GM23338 (cell line): ENCODE measurements at regions not wholly inside any gene's neighbourhood (a gene's known extent, or its start where the extent isn't known, plus 50 kb on each side); places are given as distances from the start of the nearest gene placed in this dataset.

ENCODE experiments used
- ATAC-seq: fragments of 200-7000 bp; cut with Tn5 transposase; 3 replicates; pipeline ENCODE4 v1.9.1; 2020
- DNase-seq: peaks from one replicate; pipeline ENCODE4 v3.0.0-alpha.2; 2015; ENCODE audit warnings: low spot score
- H2AFZ ChIP-seq: fragments of 200-600 bp; sonication (generic); 2 replicates; pipeline ENCODE4 v1.8.0; 2016; ENCODE audit warnings: antibody characterized with exemption, mild to moderate bottlenecking, moderate library complexity
- H3F3A ChIP-seq: fragments of 200-600 bp; sonication (generic); replicated peaks from 2 replicates; pipeline ENCODE4 v1.8.0; 2017; ENCODE audit warnings: antibody characterized with exemption, mixed run types, low read depth
- H3K27ac ChIP-seq: fragments of 200-600 bp; sonication (generic); 2 replicates; pipeline ENCODE4 v1.6.1; 2016; ENCODE audit warnings: low read depth
- H3K27me3 ChIP-seq: fragments of 200-600 bp; sonication (generic); 2 replicates; pipeline ENCODE4 v1.8.0; 2016; ENCODE audit warnings: mild to moderate bottlenecking, mixed run types, moderate library complexity; ENCODE audit not compliant: insufficient read depth
- H3K36me3 ChIP-seq: fragments of 200-600 bp; sonication (generic); 2 replicates; pipeline ENCODE4 v1.8.0; 2016; ENCODE audit warnings: mild to moderate bottlenecking; ENCODE audit not compliant: insufficient read depth
- H3K4me1 ChIP-seq: fragments of 200-600 bp; sonication (generic); 2 replicates; pipeline ENCODE4 v1.8.0; 2016; ENCODE audit warnings: mild to moderate bottlenecking, moderate library complexity; ENCODE audit not compliant: insufficient read depth
- H3K4me2 ChIP-seq: fragments of 200-600 bp; sonication (generic); 2 replicates; pipeline ENCODE4 v1.7.1; 2017; ENCODE audit warnings: mixed run types
- H3K4me3 ChIP-seq: fragments of 200-600 bp; sonication (generic); 2 replicates; pipeline ENCODE4 v1.6.1; 2016; ENCODE audit warnings: mixed run types
- H3K79me2 ChIP-seq: fragments of 200-600 bp; sonication (generic); replicated peaks from 2 replicates; pipeline ENCODE4 v1.8.0; 2017; ENCODE audit warnings: mild to moderate bottlenecking; ENCODE audit not compliant: insufficient read depth
- H3K9me2 ChIP-seq: fragments of 200-600 bp; sonication (generic); 2 replicates; pipeline ENCODE4 v1.8.0; 2017; ENCODE audit not compliant: insufficient read depth
- H4K20me1 ChIP-seq: fragments of 200-600 bp; sonication (generic); replicated peaks from 2 replicates; pipeline ENCODE4 v1.8.0; 2017; ENCODE audit warnings: mild to moderate bottlenecking; ENCODE audit not compliant: insufficient read depth
- H3K27ac Mint-ChIP-seq: 2 replicates; pipeline ENCODE4 v1.8.0; 2020; ENCODE audit warnings: inconsistent platforms, mild to moderate bottlenecking, moderate library complexity, mixed read lengths
- H3K27me3 Mint-ChIP-seq: 3 replicates; pipeline ENCODE4 v1.8.0; 2022; ENCODE audit warnings: low read depth, mild to moderate bottlenecking, moderate library complexity, mixed read lengths, inconsistent platforms; ENCODE audit not compliant: insufficient read depth, poor library complexity
- H3K36me3 Mint-ChIP-seq: 3 replicates; pipeline ENCODE4 v1.8.0; 2021; ENCODE audit warnings: low read depth, mild to moderate bottlenecking, inconsistent platforms, moderate library complexity, mixed read lengths
- H3K4me1 Mint-ChIP-seq: 3 replicates; pipeline ENCODE4 v1.8.0; 2020; ENCODE audit warnings: mild to moderate bottlenecking, inconsistent platforms, mixed read lengths
- H3K4me3 Mint-ChIP-seq: 3 replicates; pipeline ENCODE4 v1.8.0; 2021; ENCODE audit warnings: moderate library complexity, mild to moderate bottlenecking, inconsistent platforms, mixed read lengths
- H3K9me3 Mint-ChIP-seq: 3 replicates; pipeline ENCODE4 v1.8.0; 2020; ENCODE audit warnings: moderate library complexity, mild to moderate bottlenecking, inconsistent platforms, mixed read lengths
- CTCF ChIP-seq, 2 experiments: fragments of 200-600 bp in 1 of 2; sonication (generic) in 1 of 2; conservative IDR thresholded peaks; 2 replicates each; pipeline versions ENCODE4 v1.5.1 to v1.6.1; 2016 to 2017; ENCODE audit warnings: antibody characterized with exemption in 2 of 2, low read depth in 2 of 2, mild to moderate bottlenecking in 2 of 2, moderate library complexity in 1 of 2
- ETS1 ChIP-seq: IDR thresholded peaks from 2 replicates; pipeline ENCODE4 v1.6.1; 2016; ENCODE audit warnings: antibody characterized with exemption
- EZH2phosphoT487 ChIP-seq: fragments of 200-600 bp; sonication (generic); IDR thresholded peaks from one replicate; pipeline ENCODE4 v1.8.1; 2018; ENCODE audit warnings: antibody characterized with exemption; ENCODE audit not compliant: unreplicated experiment
- JUNB ChIP-seq: IDR thresholded peaks from one replicate; pipeline ENCODE4 v1.6.1; 2016; ENCODE audit warnings: antibody characterized with exemption; ENCODE audit not compliant: unreplicated experiment
- NANOG ChIP-seq: IDR thresholded peaks from 2 replicates; pipeline ENCODE4 v1.6.1; 2016; ENCODE audit warnings: antibody characterized with exemption, borderline replicate concordance
- REST ChIP-seq: IDR thresholded peaks from one replicate; pipeline ENCODE4 v1.6.1; 2018; ENCODE audit warnings: antibody characterized with exemption; ENCODE audit not compliant: unreplicated experiment
- ZNF331 ChIP-seq: fragments of 250-450 bp; sonication (Bioruptor Pico); IDR thresholded peaks from 2 replicates; pipeline ENCODE4 v1.5.0; 2020; ENCODE audit warnings: low read depth, mild to moderate bottlenecking, moderate library complexity

GRCh38 chr15:25178835-25179672 is 224.3 kb downstream of the SNRPN start:
- DNase-seq (no peak), ATAC-seq (no peak)
- no peaks in the 10 kb centered on the region for H4K20me1 ChIP-seq
- TF ChIP-seq JUNB (no peak), EZH2phosphoT487 (no peak), NANOG (no peak)
- H3K27me3 ChIP-seq = no peaks in the 10 kb centered on the region
- no peak overlapping the region for H2AFZ ChIP-seq
- H3K9me3 Mint-ChIP-seq = peaks cover 99% of the 10 kb centered on the region
- H3K36me3 Mint-ChIP-seq = peaks cover 21% of the 10 kb centered on the region
- H3K36me3 ChIP-seq = no peaks in the 10 kb centered on the region
- H3K4me1 ChIP-seq = no peaks in the 10 kb centered on the region
- H3K27me3 Mint-ChIP-seq = peaks cover 4% of the 10 kb centered on the region
- H3K4me2 ChIP-seq = no peak overlapping the region
- H3K9me2 ChIP-seq = no peaks in the 10 kb centered on the region
- no peaks in the 10 kb centered on the region for H3F3A ChIP-seq
- H3K79me2 ChIP-seq = no peaks in the 10 kb centered on the region
- no peak overlapping the region for H3K4me3 ChIP-seq
- H3K4me1 Mint-ChIP-seq = no peaks in the 10 kb centered on the region
- no peak overlapping the region for H3K4me3 Mint-ChIP-seq
- no peak overlapping the region for H3K27ac ChIP-seq
- no peak overlapping the region for H3K27ac Mint-ChIP-seq

GRCh38 chr15:25179673-25180511 is 225.1 kb downstream of the SNRPN start:
- Histone ChIP-seq H3K4me2 (no peak overlapping the region), H3K27ac (no peak overlapping the region), H3K27me3 (no peaks in the 10 kb centered on the region), H3K79me2 (no peaks in the 10 kb centered on the region), H4K20me1 (no peaks in the 10 kb centered on the region), H2AFZ (no peak overlapping the region), H3K9me2 (no peaks in the 10 kb centered on the region), H3K4me3 (no peak overlapping the region), H3K4me1 (no peaks in the 10 kb centered on the region), H3F3A (no peaks in the 10 kb centered on the region), H3K36me3 (no peaks in the 10 kb centered on the region)
- H3K9me3 Mint-ChIP-seq = peaks cover 97% of the 10 kb centered on the region
- H3K36me3 Mint-ChIP-seq = peaks cover 12% of the 10 kb centered on the region; the same call in 1 of the 3 replicates
- H3K27ac Mint-ChIP-seq = no peak overlapping the region
- no peaks in the 10 kb centered on the region for H3K4me1 Mint-ChIP-seq
- H3K27me3 Mint-ChIP-seq = peaks cover 4% of the 10 kb centered on the region
- DNase-seq = no peak
- no peak overlapping the region for H3K4me3 Mint-ChIP-seq
- no peak for ATAC-seq
- no peak for TF ChIP-seq ETS1
- TF ChIP-seq REST = no peak
- TF ChIP-seq CTCF (conservative IDR thresholded peaks at IDR 0.05; ENCODE audit: low read depth in 2 of 2) = no peak
- no peak for TF ChIP-seq ZNF331 (CRISPR knock-in tag)
